ENCODE measurements at regions not wholly inside any gene's neighbourhood (a gene's known extent, or its start where the extent isn't known, plus 50 kb on each side); places are given as distances from the start of the nearest gene placed in this dataset.

DNA sequence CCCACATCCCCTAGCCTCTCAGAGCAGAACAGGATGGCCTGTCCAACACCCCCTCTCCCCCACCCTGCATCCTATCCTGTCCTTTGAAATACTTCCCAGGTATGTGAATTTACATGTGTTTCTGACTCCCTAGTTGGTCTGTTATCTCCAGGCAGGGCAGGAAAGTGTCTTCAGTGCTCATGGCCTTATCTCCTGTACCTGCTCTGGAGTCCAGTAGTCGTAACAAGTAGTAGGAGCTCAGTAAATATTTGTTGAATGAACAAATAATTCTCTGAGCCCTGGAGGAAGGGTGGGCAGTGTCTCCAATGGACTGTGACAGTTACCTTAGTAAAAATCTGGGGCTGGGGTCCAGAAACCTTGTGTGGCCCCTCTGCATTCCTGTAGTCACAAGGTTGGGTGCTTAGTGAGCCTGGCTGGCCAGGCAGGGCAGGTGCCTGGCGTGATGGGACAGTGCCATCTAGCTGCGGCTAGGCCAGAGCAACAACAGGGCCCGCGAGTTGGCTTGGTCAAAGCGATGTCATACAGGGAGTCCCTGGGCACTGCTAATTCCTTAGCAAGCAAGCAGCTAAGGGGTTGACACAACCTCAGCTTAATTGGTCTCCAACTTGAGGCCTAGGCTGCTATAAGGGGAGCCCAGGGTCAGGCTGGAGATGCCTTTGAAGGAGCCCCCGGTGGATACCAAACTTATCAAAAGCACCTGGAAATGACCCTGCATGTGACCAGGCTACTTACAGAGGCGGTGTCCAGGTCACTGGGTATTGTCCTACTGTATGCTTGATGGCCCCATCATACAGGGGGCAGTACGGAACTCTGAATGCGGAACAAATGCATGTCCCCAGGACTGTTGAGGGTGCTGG, 89.0 kb upstream of the PPM1J start:
- Histone ChIP-seq H3K79me2 (ENCODE audit: control insufficient read depth, insufficient read depth, low read length, unreplicated experiment) (no peaks in the 10 kb centered on the region), H3K4me3 (ENCODE audit: low read depth, low read length) (no peak overlapping the region), H2AFZ (ENCODE audit: low read length, unreplicated experiment) (no peak overlapping the region), H3K27me3 (ENCODE audit: insufficient read depth, low read length) (no peaks in the 10 kb centered on the region), H3K4me1 (ENCODE audit: control insufficient read depth, insufficient read depth, low read length, unreplicated experiment) (no peaks in the 10 kb centered on the region), H3K36me3 (ENCODE audit: insufficient read depth, low read length) (no peaks in the 10 kb centered on the region), H3K27ac (ENCODE audit: low read depth, low read length) (no peak overlapping the region)

DNA sequence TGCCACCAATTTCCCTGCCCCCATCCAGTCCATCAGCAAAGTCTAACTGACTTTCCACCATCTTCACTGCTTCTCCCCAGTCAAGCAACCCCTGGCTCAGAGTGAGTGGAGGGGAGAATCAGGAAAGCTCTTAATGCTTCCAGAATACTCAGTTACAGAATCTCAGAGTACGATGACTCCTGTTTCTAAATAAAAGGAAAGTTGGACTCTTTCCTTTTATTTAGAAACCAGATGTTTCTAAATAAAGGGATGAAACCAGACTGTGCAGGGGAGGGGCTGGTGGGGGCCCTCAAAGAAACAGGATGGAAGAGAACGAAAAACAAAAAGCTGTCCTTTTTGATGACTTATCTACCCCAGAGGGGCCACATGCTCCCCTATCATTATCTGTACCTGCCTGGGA, 85.2 kb upstream of the PPM1J start:
- Histone ChIP-seq H3K36me3 (ENCODE audit: insufficient read depth, low read length) (no peaks in the 10 kb centered on the region), H3K4me1 (ENCODE audit: control insufficient read depth, insufficient read depth, low read length, unreplicated experiment) (no peaks in the 10 kb centered on the region), H3K27me3 (ENCODE audit: insufficient read depth, low read length) (no peaks in the 10 kb centered on the region), H2AFZ (ENCODE audit: low read length, unreplicated experiment) (no peak overlapping the region), H3K4me3 (ENCODE audit: low read depth, low read length) (no peak overlapping the region), H3K27ac (ENCODE audit: low read depth, low read length) (no peak overlapping the region), H3K79me2 (ENCODE audit: control insufficient read depth, insufficient read depth, low read length, unreplicated experiment) (no peaks in the 10 kb centered on the region)

DNA sequence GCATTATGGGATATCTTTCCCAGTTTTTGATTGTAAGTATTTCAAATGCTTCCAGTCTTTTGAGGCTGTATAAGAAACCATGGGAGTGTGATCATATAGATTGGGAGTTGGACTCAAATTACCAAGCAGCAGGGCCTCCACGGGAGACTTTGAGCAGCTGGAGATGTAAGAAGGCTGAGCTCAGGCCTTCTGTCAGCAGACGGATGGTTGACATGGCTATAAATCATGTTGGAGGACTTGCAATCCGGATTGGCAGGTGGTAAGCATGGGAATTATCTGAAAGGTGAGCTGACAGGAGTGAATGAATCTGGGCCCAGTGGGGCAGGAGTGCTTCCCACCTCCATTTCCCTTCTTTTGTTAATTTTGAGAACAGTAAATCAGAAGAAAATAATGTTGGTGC, 83.2 kb upstream of the PPM1J start:
- no peaks in the 10 kb centered on the region for H3K36me3 ChIP-seq (ENCODE audit: insufficient read depth, low read length)
- no peaks in the 10 kb centered on the region for H3K27me3 ChIP-seq (ENCODE audit: insufficient read depth, low read length)
- H3K27ac ChIP-seq (ENCODE audit: low read depth, low read length), result no peak overlapping the region
- no peaks in the 10 kb centered on the region for H3K4me1 ChIP-seq (ENCODE audit: control insufficient read depth, insufficient read depth, low read length, unreplicated experiment)
- H2AFZ ChIP-seq (ENCODE audit: low read length, unreplicated experiment), result no peak overlapping the region
- no peaks in the 10 kb centered on the region for H3K79me2 ChIP-seq (ENCODE audit: control insufficient read depth, insufficient read depth, low read length, unreplicated experiment)
- H3K4me3 ChIP-seq (ENCODE audit: low read depth, low read length), result no peak overlapping the region

DNA sequence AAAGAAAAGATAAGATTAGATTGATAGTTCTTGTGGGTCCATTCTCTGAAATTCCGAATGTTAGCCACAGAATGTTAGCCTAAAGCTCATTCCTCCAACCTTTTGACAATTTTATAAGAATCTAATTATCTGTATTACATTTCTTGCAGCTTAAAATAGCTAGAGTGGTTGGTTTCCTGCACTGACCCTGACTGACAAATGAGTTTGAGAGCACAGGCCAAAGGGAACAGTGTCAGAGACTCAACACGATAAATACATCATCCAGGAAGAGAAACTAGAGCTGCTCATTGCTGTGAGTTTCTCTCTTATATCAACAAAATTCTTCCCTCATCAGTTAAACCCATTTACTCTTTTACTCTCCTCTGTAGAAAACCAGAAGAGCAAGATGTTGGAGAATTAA, 82.1 kb upstream of the PPM1J start:
- Histone ChIP-seq H3K36me3 (ENCODE audit: insufficient read depth, low read length) (no peaks in the 10 kb centered on the region), H3K27me3 (ENCODE audit: insufficient read depth, low read length) (no peaks in the 10 kb centered on the region), H2AFZ (ENCODE audit: low read length, unreplicated experiment) (no peak overlapping the region), H3K79me2 (ENCODE audit: control insufficient read depth, insufficient read depth, low read length, unreplicated experiment) (no peaks in the 10 kb centered on the region), H3K4me1 (ENCODE audit: control insufficient read depth, insufficient read depth, low read length, unreplicated experiment) (no peaks in the 10 kb centered on the region), H3K4me3 (ENCODE audit: low read depth, low read length) (no peak overlapping the region), H3K27ac (ENCODE audit: low read depth, low read length) (no peak overlapping the region)

DNA sequence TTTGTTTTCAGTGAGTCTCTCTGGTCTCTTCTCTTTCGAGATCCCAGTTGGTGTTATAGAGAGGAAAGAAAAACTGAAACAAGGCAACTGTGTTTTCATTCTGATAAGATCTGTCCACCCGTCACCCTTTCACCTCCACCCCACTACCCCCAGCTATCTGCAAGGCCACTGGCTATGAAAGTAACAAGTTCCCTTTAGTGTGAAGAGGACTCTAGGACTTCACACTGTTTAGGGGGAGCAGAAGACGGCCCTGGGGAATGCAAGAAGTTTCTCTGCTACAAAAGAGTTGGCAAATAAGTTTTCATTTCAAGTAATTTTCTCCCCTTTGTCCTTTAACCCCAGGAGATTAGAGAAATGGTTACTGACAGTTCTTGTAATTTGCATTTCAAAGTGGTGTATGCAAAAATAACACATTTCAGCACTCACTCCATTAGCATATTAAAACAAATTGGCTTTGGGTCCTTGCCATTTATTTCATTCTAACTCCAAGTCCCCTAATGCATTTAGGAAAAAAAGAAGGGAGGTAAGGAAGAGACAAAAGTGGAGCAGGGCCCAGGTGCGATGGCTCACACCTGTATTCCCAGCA, 79.6 kb upstream of the PPM1J start:
- H2AFZ ChIP-seq (ENCODE audit: low read length, unreplicated experiment), result no peak overlapping the region
- no peaks in the 10 kb centered on the region for H3K4me1 ChIP-seq (ENCODE audit: control insufficient read depth, insufficient read depth, low read length, unreplicated experiment)

DNA sequence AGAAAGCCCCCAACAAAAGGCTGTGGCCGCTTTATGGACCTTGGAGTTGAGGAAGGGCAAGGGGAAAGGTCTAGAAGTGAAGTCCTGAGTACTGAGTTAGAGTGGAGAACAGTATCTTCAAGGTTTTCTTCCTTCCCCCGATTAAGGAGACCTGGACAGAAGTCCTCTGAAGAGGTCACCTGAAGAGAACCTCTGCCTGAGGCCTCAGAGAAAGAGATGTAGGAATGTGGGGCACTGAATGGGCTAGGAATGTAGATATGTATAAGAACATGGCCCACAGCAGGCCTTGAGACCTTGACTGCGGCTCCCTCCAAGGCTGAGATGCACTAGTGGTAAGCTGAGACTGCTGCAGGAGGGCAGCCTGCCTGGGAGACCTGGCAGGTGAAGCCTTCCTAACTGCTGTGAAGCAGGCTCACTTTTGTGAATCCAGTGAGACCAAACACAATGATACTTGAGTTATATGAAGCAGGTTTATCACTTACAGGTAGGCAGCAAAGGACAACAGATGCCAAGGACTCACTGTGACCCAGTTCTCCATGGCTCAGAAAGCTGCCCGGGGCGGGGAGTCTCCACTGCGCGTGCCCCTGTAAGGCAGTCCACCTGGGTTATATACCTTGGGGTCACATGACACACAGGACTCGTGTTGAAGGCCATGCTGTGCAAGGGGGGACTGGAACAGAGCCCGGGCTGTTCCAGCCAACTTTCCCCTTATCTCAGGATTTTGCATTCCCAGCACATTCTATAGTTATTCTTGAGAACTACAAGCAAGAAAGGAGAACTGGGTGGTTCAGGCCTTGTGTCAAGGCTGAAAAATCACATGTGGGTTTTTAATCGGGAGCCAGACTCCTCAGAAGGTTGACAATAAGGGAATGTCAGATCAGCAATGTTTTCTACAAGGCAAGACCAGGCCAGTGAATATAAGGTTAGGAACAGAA, 78.8 kb upstream of the PPM1J start:
- Histone ChIP-seq H3K27me3 (ENCODE audit: insufficient read depth, low read length) (no peaks in the 10 kb centered on the region), H3K27ac (ENCODE audit: low read depth, low read length) (no peak overlapping the region), H3K36me3 (ENCODE audit: insufficient read depth, low read length) (no peaks in the 10 kb centered on the region), H3K4me3 (ENCODE audit: low read depth, low read length) (no peak overlapping the region), H2AFZ (ENCODE audit: low read length, unreplicated experiment) (no peak overlapping the region), H3K4me1 (ENCODE audit: control insufficient read depth, insufficient read depth, low read length, unreplicated experiment) (no peaks in the 10 kb centered on the region), H3K79me2 (ENCODE audit: control insufficient read depth, insufficient read depth, low read length, unreplicated experiment) (no peaks in the 10 kb centered on the region)

More for the DNA sequence above, 79.6 kb upstream of the PPM1J start:
- Histone ChIP-seq H3K27me3 (ENCODE audit: insufficient read depth, low read length) (no peaks in the 10 kb centered on the region), H3K4me3 (ENCODE audit: low read depth, low read length) (no peak overlapping the region), H3K79me2 (ENCODE audit: control insufficient read depth, insufficient read depth, low read length, unreplicated experiment) (no peaks in the 10 kb centered on the region), H3K36me3 (ENCODE audit: insufficient read depth, low read length) (no peaks in the 10 kb centered on the region), H3K27ac (ENCODE audit: low read depth, low read length) (no peak overlapping the region)

DNA sequence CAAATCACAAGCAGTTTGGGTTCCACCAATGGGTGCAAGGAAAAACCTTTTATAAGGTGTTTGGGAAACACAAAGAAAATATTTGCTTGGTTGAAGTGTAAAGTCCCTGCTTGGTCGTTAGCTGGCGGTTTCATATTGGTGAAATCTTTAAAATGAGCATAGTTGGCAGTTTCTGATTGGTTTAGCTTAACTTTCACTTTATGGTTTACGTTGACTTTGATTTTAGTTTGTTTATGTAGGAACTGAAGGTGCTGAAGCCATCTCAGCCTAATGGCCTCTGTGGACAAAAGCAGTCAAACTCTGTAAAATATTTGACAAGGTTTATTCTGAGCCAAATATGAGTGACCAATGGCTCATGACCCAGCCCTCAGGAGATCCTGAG, 76.6 kb upstream of the PPM1J start:
- no peaks in the 10 kb centered on the region for H3K4me1 ChIP-seq (ENCODE audit: control insufficient read depth, insufficient read depth, low read length, unreplicated experiment)
- no peaks in the 10 kb centered on the region for H3K36me3 ChIP-seq (ENCODE audit: insufficient read depth, low read length)
- no peaks in the 10 kb centered on the region for H3K79me2 ChIP-seq (ENCODE audit: control insufficient read depth, insufficient read depth, low read length, unreplicated experiment)
- no peak overlapping the region for H3K4me3 ChIP-seq (ENCODE audit: low read depth, low read length)
- H3K27ac ChIP-seq (ENCODE audit: low read depth, low read length), result no peak overlapping the region
- H2AFZ ChIP-seq (ENCODE audit: low read length, unreplicated experiment), result no peak overlapping the region
- H3K27me3 ChIP-seq (ENCODE audit: insufficient read depth, low read length), result no peaks in the 10 kb centered on the region

DNA sequence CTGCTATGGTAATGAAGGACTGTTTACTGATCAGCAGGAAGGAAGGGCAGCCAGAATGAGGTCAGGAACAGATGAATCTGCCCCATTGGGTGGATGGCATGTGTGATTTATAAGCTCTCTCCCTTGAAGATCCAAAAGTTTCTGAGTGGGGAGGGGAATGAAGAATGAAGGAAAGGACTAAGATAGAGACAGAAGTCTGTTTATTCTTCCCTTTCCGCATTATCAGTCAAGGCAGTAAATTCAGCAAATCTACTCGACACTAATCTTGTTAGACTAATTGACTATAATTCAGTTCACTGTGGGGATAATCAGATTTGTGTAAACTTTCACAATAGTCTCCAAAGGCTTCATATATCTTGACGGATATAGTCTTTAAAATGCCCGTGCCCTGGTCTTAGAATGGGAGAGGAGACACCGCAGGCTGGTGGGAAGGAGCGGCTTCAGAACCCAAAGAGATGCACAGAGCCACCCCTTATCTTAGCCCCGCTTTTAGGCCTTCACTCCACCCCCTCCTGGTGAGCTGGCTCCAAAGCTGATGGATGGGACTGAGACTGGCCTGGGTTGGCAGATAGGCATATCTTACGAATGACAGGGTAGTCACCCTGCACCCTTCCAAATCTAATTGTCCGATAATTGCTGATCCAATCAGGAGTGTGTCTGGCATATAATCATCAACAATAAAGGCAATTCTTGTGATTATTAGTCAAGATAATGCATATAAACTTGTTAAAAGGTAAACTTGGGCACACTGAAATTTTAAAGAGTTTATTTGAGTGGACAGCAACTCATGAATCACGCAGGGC, 76.0 kb upstream of the PPM1J start:
- Histone ChIP-seq H3K27me3 (ENCODE audit: insufficient read depth, low read length) (no peaks in the 10 kb centered on the region), H3K4me3 (ENCODE audit: low read depth, low read length) (no peak overlapping the region), H3K79me2 (ENCODE audit: control insufficient read depth, insufficient read depth, low read length, unreplicated experiment) (no peaks in the 10 kb centered on the region), H2AFZ (ENCODE audit: low read length, unreplicated experiment) (no peak overlapping the region), H3K36me3 (ENCODE audit: insufficient read depth, low read length) (no peaks in the 10 kb centered on the region), H3K4me1 (ENCODE audit: control insufficient read depth, insufficient read depth, low read length, unreplicated experiment) (no peaks in the 10 kb centered on the region), H3K27ac (ENCODE audit: low read depth, low read length) (no peak overlapping the region)

DNA sequence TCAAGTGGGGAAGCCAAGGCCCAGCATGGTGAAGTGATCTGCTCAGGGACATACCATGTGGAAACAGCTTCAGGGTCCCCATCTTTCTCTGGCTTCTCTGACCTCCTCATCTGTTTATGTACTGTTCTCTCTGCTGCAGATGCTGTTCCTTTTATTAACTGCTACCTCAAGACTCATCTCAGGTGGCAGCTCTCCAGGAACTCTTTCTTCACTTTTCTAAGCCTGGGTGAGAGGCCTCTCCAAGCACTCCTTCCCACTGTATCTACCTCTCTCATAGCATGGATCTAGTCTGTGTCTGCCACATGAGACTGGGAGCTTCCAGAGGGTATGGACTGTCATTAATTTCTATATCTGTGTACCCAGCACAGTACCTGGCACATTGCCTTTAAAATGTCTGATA, 73.4 kb upstream of the PPM1J start:
- no peaks in the 10 kb centered on the region for H3K36me3 ChIP-seq (ENCODE audit: insufficient read depth, low read length)
- no peak overlapping the region for H3K27ac ChIP-seq (ENCODE audit: low read depth, low read length)
- H2AFZ ChIP-seq (ENCODE audit: low read length, unreplicated experiment), result no peak overlapping the region
- H3K79me2 ChIP-seq (ENCODE audit: control insufficient read depth, insufficient read depth, low read length, unreplicated experiment), result no peaks in the 10 kb centered on the region
- no peak overlapping the region for H3K4me3 ChIP-seq (ENCODE audit: low read depth, low read length)
- no peaks in the 10 kb centered on the region for H3K27me3 ChIP-seq (ENCODE audit: insufficient read depth, low read length)
- H3K4me1 ChIP-seq (ENCODE audit: control insufficient read depth, insufficient read depth, low read length, unreplicated experiment), result no peaks in the 10 kb centered on the region

DNA sequence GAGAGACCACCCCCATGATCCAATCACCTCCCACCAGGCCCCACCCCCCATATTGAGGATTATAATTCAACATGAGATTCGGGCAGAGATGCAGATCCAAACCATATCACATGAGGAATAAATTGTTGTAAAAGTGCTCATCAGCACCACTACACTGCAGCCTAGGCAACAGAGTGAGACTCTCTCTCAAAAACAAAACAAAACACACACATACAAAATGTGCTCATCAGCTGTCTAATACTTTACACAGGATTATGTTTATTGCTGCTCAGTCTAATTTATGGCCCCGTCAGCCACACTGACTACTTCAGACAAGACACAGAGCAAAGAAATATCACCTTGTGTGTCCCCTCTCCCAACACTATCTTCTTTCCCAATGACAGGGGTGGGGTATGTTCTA, 72.9 kb upstream of the PPM1J start:
- H3K4me3 ChIP-seq (ENCODE audit: low read depth, low read length), result no peak overlapping the region
- H3K4me1 ChIP-seq (ENCODE audit: control insufficient read depth, insufficient read depth, low read length, unreplicated experiment), result no peaks in the 10 kb centered on the region
- H3K27ac ChIP-seq (ENCODE audit: low read depth, low read length), result no peak overlapping the region

More for the DNA sequence above, 72.9 kb upstream of the PPM1J start:
- Histone ChIP-seq H3K79me2 (ENCODE audit: control insufficient read depth, insufficient read depth, low read length, unreplicated experiment) (no peaks in the 10 kb centered on the region), H3K36me3 (ENCODE audit: insufficient read depth, low read length) (no peaks in the 10 kb centered on the region), H3K27me3 (ENCODE audit: insufficient read depth, low read length) (no peaks in the 10 kb centered on the region), H2AFZ (ENCODE audit: low read length, unreplicated experiment) (no peak overlapping the region)
